Brain pericyte (primary cell): ENCODE measurements at regions not wholly inside any gene's neighbourhood (a gene's known extent, or its start where the extent isn't known, plus 50 kb on each side); places are given as distances from the start of the nearest gene placed in this dataset.

Source experiments
- DNase-seq: peaks from one replicate; pipeline ENCODE4 v3.0.0-alpha.2; 2012; ENCODE audit warnings: low read depth, low spot score

DNA sequence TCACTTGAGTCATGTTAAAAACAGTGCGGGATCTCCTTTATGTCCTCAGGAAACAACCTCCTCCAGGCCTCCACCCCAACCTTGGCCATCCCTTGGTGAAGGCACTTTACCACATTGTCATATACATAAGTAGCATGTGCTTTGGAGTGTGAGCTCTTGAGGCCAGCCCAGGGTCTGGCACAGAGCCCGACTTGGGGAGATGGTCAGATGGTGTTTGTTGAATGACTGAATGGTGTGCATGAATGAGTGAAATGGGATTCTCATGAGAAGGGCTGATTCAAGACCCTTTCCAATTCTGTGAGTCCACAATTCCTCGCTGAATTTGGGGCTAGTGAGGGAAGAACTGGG lies 52.9 kb upstream of the DLK1 start:
- no peak for DNase-seq

DNA sequence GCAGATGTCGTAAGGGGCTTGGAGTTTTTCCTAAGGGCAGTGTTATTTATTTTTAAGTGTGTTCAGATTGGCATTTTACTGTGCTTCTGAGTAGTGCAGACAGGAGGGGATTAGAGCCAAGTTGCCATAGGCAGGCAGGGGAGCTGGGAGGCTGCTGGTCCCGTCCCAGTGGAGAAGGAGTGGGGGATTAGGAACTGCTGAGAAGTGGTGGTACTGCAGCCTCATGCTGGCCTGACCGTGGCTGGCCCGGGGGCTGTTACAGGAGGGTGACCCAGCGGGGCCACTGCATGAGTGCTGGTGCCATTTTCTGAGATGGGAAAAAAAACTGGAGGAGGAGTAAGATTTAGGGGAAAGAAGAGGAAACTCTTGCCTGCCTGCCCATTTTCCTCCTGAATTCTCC lies 52.3 kb upstream of the DLK1 start:
- DNase-seq, result no peak

- DNase-seq, result no peak
These were observed 51.6 kb upstream of the DLK1 start for GRCh38 chr14:100674897-100675619.

- DNase-seq, result no peak
These were observed 50.7 kb upstream of the DLK1 start for GRCh38 chr14:100675699-100676684.
